Hepatocyte (in vitro differentiated cells): ENCODE measurements at regions not wholly inside any gene's neighbourhood (a gene's known extent, or its start where the extent isn't known, plus 50 kb on each side); places are given as distances from the start of the nearest gene placed in this dataset.

Experiments
- DNase-seq: peaks from one replicate; pipeline ENCODE4 v3.0.0-alpha.2; 2016; ENCODE audit warnings: low spot score
- H2AFZ ChIP-seq: fragments of 200-600 bp; sonication (generic); 2 replicates; pipeline ENCODE4 v1.6.0; 2016; ENCODE audit warnings: antibody characterized with exemption, mild to moderate bottlenecking
- H3K27ac ChIP-seq: fragments of 200-600 bp; sonication (generic); 2 replicates; pipeline ENCODE4 v1.5.1; 2016; ENCODE audit warnings: mild to moderate bottlenecking
- H3K27me3 ChIP-seq: fragments of 200-600 bp; sonication (generic); 2 replicates; pipeline ENCODE4 v1.6.1; 2016
- H3K36me3 ChIP-seq: fragments of 200-600 bp; sonication (generic); replicated peaks from 2 replicates; pipeline ENCODE4 v1.5.1; 2016; ENCODE audit warnings: low read depth; ENCODE audit not compliant: insufficient read depth
- H3K4me1 ChIP-seq: fragments of 200-600 bp; sonication (generic); 2 replicates; pipeline ENCODE4 v1.5.1; 2016; ENCODE audit warnings: mild to moderate bottlenecking, moderate library complexity; ENCODE audit not compliant: insufficient read depth
- H3K4me2 ChIP-seq: fragments of 200-600 bp; sonication (generic); 2 replicates; pipeline ENCODE4 v1.6.0; 2016
- H3K4me3 ChIP-seq: fragments of 200-600 bp; sonication (generic); 2 replicates; pipeline ENCODE4 v1.5.1; 2016; ENCODE audit warnings: mild to moderate bottlenecking
- H3K79me2 ChIP-seq: fragments of 200-600 bp; sonication (generic); 2 replicates; pipeline ENCODE4 v1.6.0; 2017; ENCODE audit warnings: mild to moderate bottlenecking
- H3K9me2 ChIP-seq: fragments of 200-600 bp; sonication (generic); replicated peaks from 2 replicates; pipeline ENCODE4 v1.6.0; 2017; ENCODE audit warnings: mild to moderate bottlenecking; ENCODE audit not compliant: insufficient read depth
- H3K9me3 ChIP-seq: fragments of 200-600 bp; sonication (generic); 2 replicates; pipeline ENCODE4 v1.5.1; 2016; ENCODE audit warnings: low read depth, mild to moderate bottlenecking
- H4K20me1 ChIP-seq: fragments of 200-600 bp; sonication (generic); 2 replicates; pipeline ENCODE4 v1.6.0; 2016; ENCODE audit warnings: mild to moderate bottlenecking; ENCODE audit not compliant: insufficient read depth, poor library complexity, severe bottlenecking
- CTCF ChIP-seq: fragments of 200-600 bp; sonication (generic); IDR thresholded peaks from 2 replicates; pipeline ENCODE4 v1.5.1; 2016; ENCODE audit warnings: antibody characterized with exemption, mild to moderate bottlenecking; ENCODE audit not compliant: poor library complexity
- EZH2 ChIP-seq: fragments of 200-600 bp; sonication (generic); IDR thresholded peaks from 2 replicates; pipeline ENCODE4 v1.6.1; 2016; ENCODE audit warnings: antibody characterized with exemption, mild to moderate bottlenecking, borderline replicate concordance
- EZH2phosphoT487 ChIP-seq: fragments of 200-600 bp; sonication (generic); IDR thresholded peaks from one replicate; pipeline ENCODE4 v1.6.1; 2018; ENCODE audit warnings: antibody characterized with exemption, mild to moderate bottlenecking, low read depth, moderate library complexity; ENCODE audit not compliant: unreplicated experiment, severe bottlenecking
- WGBS: methylation state at CpG from one replicate; pipeline ENCODE4 v1.1.6; 2016; ENCODE audit warnings: low lambda C conversion rate; ENCODE audit errors: missing lambda C conversion rate; 5-methylcytosine and 5-hydroxymethylcytosine counted together

GRCh38 chr12:127342861-127343260, 924.1 kb upstream of the TMEM132C start:
- Histone ChIP-seq H3K4me2 (no peak overlapping the region), H3K9me3 (no peaks in the 10 kb centered on the region), H2AFZ (no peak overlapping the region), H3K79me2 (no peaks in the 10 kb centered on the region), H3K4me1 (no peaks in the 10 kb centered on the region), H3K9me2 (no peaks in the 10 kb centered on the region), H4K20me1 (no peaks in the 10 kb centered on the region), H3K27me3 (no peaks in the 10 kb centered on the region), H3K36me3 (no peaks in the 10 kb centered on the region), H3K27ac (no peak overlapping the region), H3K4me3 (no peak overlapping the region)
- TF ChIP-seq EZH2, result no peak
- TF ChIP-seq EZH2phosphoT487, result no peak
- no peak for TF ChIP-seq CTCF
- DNase-seq, result no peak
- WGBS, result 82% methylated on average over 6 of the region's 6 CpGs

- H3K4me1 ChIP-seq, result no peaks in the 10 kb centered on the region
- H3K79me2 ChIP-seq, result no peaks in the 10 kb centered on the region
- H2AFZ ChIP-seq, result no peak overlapping the region
- H3K27ac ChIP-seq, result no peak overlapping the region
- no peak overlapping the region for H3K4me3 ChIP-seq
- H3K27me3 ChIP-seq, result no peaks in the 10 kb centered on the region
- WGBS, result 74% methylated on average over 5 of the region's 5 CpGs
- H3K9me2 ChIP-seq, result no peaks in the 10 kb centered on the region
- TF ChIP-seq CTCF (no peak), EZH2phosphoT487 (no peak), EZH2 (no peak)
- no peaks in the 10 kb centered on the region for H3K9me3 ChIP-seq
- H3K4me2 ChIP-seq, result no peak overlapping the region
- DNase-seq, result no peak
- no peaks in the 10 kb centered on the region for H3K36me3 ChIP-seq
- H4K20me1 ChIP-seq, result no peaks in the 10 kb centered on the region
Measured at GRCh38 chr12:127343940-127344339, 923.0 kb upstream of the TMEM132C start.

- DNase-seq, result no peak
- H3K79me2 ChIP-seq, result no peaks in the 10 kb centered on the region
- no peak overlapping the region for H3K4me2 ChIP-seq
- H3K9me2 ChIP-seq, result no peaks in the 10 kb centered on the region
- H3K4me3 ChIP-seq, result no peak overlapping the region
- no peak overlapping the region for H3K27ac ChIP-seq
- no peaks in the 10 kb centered on the region for H3K4me1 ChIP-seq
- no peaks in the 10 kb centered on the region for H3K27me3 ChIP-seq
- H2AFZ ChIP-seq, result no peak overlapping the region
- H3K9me3 ChIP-seq, result no peaks in the 10 kb centered on the region
- WGBS, result 89% methylated on average over 11 of the region's 11 CpGs
- H4K20me1 ChIP-seq, result no peaks in the 10 kb centered on the region
- TF ChIP-seq EZH2phosphoT487 (no peak), CTCF (no peak), EZH2 (no peak)
- no peaks in the 10 kb centered on the region for H3K36me3 ChIP-seq
Measured at GRCh38 chr12:127351481-127352010, 915.4 kb upstream of the TMEM132C start.
